GM21619 (cell line): ENCODE measurements at regions not wholly inside any gene's neighbourhood (a gene's known extent, or its start where the extent isn't known, plus 50 kb on each side); places are given as distances from the start of the nearest gene placed in this dataset.

ENCODE experiments used
- ATAC-seq: cut with Tn5 transposase; IDR thresholded peaks from one replicate; pipeline ENCODE4 v1.9.1; 2021; ENCODE audit not compliant: unreplicated experiment

- ATAC-seq: no peak
These were observed 471.5 kb upstream of the ROBO1 start for GRCh38 chr3:80239301-80239700.

DNA sequence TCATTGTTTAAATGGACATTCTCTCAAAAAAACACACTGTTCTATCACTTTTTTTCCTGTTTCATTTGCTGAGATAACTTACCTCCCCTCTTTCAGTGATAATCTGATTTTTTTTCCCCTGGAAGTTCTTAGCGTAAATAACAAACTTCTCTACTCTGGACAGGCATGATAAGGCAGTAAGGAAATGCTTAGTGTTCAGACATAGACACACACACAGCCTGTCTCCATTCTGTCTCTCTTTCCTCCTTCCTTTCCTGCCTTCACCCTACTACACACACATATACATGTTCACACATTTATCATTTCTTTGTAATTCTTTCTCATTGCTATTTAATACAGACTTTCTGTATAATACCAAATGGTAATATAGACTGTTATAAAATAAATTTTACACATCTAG lies 470.8 kb upstream of the ROBO1 start:
- no peak for ATAC-seq

DNA sequence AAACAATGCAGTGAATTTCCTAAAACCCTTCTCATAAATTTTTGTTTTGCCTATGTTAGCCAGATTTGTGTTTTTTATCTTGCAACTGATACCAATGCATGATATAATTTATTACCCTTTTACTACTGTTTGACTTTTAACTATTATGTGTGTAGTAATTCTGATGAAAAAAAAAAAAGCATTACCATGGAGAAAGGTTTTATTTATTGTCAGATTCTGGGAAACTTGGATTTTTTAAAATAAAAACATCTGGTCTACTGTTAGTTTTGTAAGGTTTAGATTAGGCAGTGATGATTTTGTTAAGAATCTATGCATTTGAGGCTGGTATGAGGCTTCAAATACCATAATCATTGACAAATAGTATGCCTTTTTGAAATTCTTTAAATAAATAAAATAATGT lies 470.4 kb upstream of the ROBO1 start:
- no peak for ATAC-seq

GRCh38 chr3:80234706-80235105 lies 466.9 kb upstream of the ROBO1 start:
- ATAC-seq: no peak

DNA sequence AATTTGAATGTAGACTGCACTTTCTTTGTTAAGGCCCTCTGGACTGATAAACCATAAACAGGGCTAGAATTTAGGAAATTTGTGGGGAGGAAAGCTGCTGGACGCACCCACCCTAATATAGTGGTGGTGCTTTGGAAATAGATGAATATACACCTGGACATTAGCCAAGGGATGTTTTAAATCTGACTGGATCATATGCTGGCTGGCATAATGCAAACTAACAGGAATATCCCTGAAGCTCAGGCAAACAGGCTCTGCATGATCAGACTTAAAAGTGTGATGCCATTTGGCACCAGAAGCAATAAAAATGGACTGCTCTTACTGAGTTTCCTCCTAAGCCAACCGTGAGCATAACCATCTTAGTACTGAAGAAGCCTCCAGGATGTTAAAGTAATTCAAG lies 465.8 kb upstream of the ROBO1 start:
- no peak for ATAC-seq

GRCh38 chr3:80232760-80233159 lies 465.0 kb upstream of the ROBO1 start:
- ATAC-seq: no peak

GRCh38 chr3:80230962-80231361 lies 463.2 kb upstream of the ROBO1 start:
- no peak for ATAC-seq

DNA sequence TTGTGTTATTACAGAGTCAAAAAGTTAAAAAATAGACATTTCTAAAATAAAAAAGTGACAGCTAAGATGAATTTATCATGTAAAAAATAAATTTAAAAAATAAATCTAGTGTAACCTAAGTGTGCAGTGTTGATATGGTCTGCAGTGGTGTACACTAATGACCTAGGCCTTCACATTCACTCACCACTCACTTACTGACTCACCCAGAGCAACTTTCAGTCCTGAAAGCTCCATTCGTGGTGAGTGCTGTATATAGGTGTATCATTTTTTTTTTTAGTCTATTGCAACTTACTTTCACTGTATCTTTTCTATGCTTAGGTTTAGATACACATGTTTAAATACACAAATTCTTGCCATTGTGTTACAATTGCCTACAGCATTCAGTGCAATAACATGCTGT lies 459.4 kb upstream of the ROBO1 start:
- ATAC-seq: no peak

DNA sequence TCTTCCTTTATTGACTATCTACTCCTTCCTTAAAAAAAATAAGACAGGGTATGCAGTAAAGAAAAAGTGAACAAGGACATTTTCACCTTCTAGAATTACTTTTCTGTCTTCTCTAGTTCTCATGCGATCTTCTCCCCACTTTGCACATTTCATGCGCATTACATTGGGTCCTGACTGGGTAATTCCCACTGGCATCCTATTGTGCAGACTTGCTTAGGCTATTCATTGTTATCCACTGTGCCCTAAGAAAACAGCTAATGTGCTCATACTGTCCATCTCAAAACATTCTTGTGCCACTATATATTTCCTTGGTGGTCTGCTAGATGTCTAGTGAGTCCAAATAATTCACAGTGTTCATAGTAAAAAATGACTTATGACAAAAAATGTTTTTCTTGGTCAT lies 447.4 kb upstream of the ROBO1 start:
- no peak for ATAC-seq

- no peak for ATAC-seq
These were observed 445.3 kb upstream of the ROBO1 start for GRCh38 chr3:80213086-80213485.

- ATAC-seq: no peak
These were observed 425.1 kb upstream of the ROBO1 start for GRCh38 chr3:80192936-80193335.

- ATAC-seq: no peak
These were observed 422.3 kb upstream of the ROBO1 start for GRCh38 chr3:80190051-80190450.

GRCh38 chr3:80187981-80188380 lies 420.2 kb upstream of the ROBO1 start:
- ATAC-seq: no peak

- ATAC-seq: no peak
These were observed 392.2 kb upstream of the ROBO1 start for GRCh38 chr3:80159990-80160506.

DNA sequence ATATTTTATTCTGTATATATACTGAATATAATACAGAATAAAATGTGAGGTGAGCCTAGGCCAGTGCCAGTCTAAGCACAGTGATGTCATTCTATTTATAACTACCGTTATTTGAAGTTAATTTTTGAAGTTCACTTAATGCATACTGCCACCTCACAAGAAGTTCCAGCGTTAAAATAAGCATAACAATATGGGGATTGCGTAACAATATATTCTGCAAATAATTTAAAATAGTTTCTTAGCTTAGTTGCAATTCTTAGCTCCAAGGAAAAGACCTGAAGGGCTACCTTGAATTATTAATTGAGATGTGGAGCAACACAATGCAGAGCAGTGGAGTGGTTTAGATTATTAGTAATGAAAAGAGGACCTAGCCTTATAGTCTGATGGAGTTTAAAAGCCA lies 390.5 kb upstream of the ROBO1 start:
- no peak for ATAC-seq

GRCh38 chr3:80157546-80157945 lies 389.7 kb upstream of the ROBO1 start:
- no peak for ATAC-seq

- ATAC-seq: no peak
These were observed 384.9 kb upstream of the ROBO1 start for GRCh38 chr3:80152692-80153091.

DNA sequence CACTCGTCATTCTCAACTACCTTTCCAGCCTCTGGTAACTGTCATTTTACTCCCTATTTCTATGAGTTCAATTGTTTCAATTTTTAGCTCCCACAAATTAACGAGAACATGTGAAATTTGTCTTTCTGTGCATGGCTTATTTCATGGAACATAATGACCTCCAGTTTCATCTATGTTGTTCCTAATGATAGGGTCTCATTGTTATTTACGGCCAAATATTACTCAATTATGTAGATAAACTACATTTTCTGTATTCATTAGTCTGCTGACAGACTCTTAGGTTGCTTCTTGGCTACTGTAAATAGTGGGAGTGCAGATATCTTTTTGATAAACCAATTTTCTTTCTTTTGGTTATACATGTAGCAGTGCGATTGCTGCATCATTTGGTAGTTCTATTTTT lies 374.9 kb upstream of the ROBO1 start:
- ATAC-seq: no peak

- ATAC-seq: no peak
These were observed 373.8 kb upstream of the ROBO1 start for GRCh38 chr3:80141557-80141956.

DNA sequence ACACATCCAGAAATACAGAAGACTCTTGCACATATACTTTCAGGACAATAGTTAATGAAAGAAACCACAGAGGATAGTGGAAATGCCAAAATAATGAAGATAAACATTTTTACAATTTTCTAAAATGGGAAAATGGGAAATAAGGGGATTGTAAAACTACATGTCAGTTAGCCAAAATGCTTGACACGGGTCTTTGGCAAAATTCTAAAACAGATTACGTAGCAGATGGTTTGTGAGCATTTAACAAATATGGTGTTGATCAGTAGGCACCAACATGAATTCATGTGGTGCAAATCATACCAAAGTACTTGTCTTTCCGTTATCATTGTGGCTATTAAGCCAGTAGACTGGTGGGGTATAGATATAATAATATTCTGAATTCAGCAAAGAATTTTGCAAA lies 348.5 kb upstream of the ROBO1 start:
- ATAC-seq: no peak

- no peak for ATAC-seq
These were observed 346.9 kb upstream of the ROBO1 start for GRCh38 chr3:80114694-80115093.

- no peak for ATAC-seq
These were observed 345.5 kb upstream of the ROBO1 start for GRCh38 chr3:80113331-80113730.

- no peak for ATAC-seq
These were observed 331.8 kb upstream of the ROBO1 start for GRCh38 chr3:80099559-80100066.

GRCh38 chr3:80097674-80098073 lies 329.9 kb upstream of the ROBO1 start:
- ATAC-seq: no peak
